ENCODE measurements at regions not wholly inside any gene's neighbourhood (a gene's known extent, or its start where the extent isn't known, plus 50 kb on each side); places are given as distances from the start of the nearest gene placed in this dataset.
"Not testable (repeated sequence)": the region's sequence is repeated elsewhere in the genome, so short reads cannot be mapped to it uniquely, and the experiment has no call there.

- Histone ChIP-seq H3K27ac (ENCODE audit: low read depth) (no peak overlapping the region), H3K36me3 (ENCODE audit: insufficient read depth) (no peaks in the 10 kb centered on the region), H3K4me1 (ENCODE audit: insufficient read depth) (no peaks in the 10 kb centered on the region), H3K4me3 (ENCODE audit: low read depth, low read length) (no peak overlapping the region)
- DNase-seq (ENCODE audit: extremely low spot score), result no peak
- WGBS, result 88% methylated on average over 9 of the region's 9 CpGs
Observed at GRCh38 chr2:8437228-8437948, 244.5 kb upstream of the ID2 start.

- no peak for DNase-seq (ENCODE audit: extremely low spot score)
- 95% methylated on average over 5 of the region's 5 CpGs for WGBS
- Histone ChIP-seq H3K4me3 (ENCODE audit: low read depth, low read length) (no peak overlapping the region), H3K27ac (ENCODE audit: low read depth) (no peak overlapping the region), H3K36me3 (ENCODE audit: insufficient read depth) (no peaks in the 10 kb centered on the region), H3K4me1 (ENCODE audit: insufficient read depth) (no peaks in the 10 kb centered on the region)
Observed at GRCh38 chr2:8437949-8438400, 243.9 kb upstream of the ID2 start.

- 84% methylated on average over 3 of the region's 3 CpGs for WGBS
- Histone ChIP-seq H3K36me3 (ENCODE audit: insufficient read depth) (no peaks in the 10 kb centered on the region), H3K4me1 (ENCODE audit: insufficient read depth) (no peaks in the 10 kb centered on the region), H3K4me3 (ENCODE audit: low read depth, low read length) (no peak overlapping the region), H3K27ac (ENCODE audit: low read depth) (no peak overlapping the region)
- no peak for DNase-seq (ENCODE audit: extremely low spot score)
Observed at GRCh38 chr2:8438476-8438875, 243.4 kb upstream of the ID2 start.

GRCh38 chr2:8438996-8439395 is 242.9 kb upstream of the ID2 start:
- H3K4me3 ChIP-seq (ENCODE audit: low read depth, low read length), result no peak overlapping the region
- no peak for DNase-seq (ENCODE audit: extremely low spot score)
- WGBS, result 86% methylated on average over 7 of the region's 7 CpGs

GRCh38 chr2:8440029-8440778 is 241.7 kb upstream of the ID2 start:
- Histone ChIP-seq H3K4me3 (ENCODE audit: low read depth, low read length) (no peak overlapping the region), H3K4me1 (ENCODE audit: insufficient read depth) (no peaks in the 10 kb centered on the region), H3K36me3 (ENCODE audit: insufficient read depth) (no peaks in the 10 kb centered on the region), H3K27ac (ENCODE audit: low read depth) (no peak overlapping the region)
- DNase-seq (ENCODE audit: extremely low spot score), result no peak
- WGBS, result 90% methylated on average over 12 of the region's 12 CpGs

More at GRCh38 chr2:8438996-8439395, 242.9 kb upstream of the ID2 start:
- H3K4me1 ChIP-seq (ENCODE audit: insufficient read depth), result no peaks in the 10 kb centered on the region
- no peaks in the 10 kb centered on the region for H3K36me3 ChIP-seq (ENCODE audit: insufficient read depth)
- H3K27ac ChIP-seq (ENCODE audit: low read depth), result no peak overlapping the region

GRCh38 chr2:8441371-8441770 is 240.5 kb upstream of the ID2 start:
- no peaks in the 10 kb centered on the region for H3K4me1 ChIP-seq (ENCODE audit: insufficient read depth)
- WGBS, result 88% methylated on average over 12 of the region's 12 CpGs
- no peak overlapping the region for H3K4me3 ChIP-seq (ENCODE audit: low read depth, low read length)
- no peaks in the 10 kb centered on the region for H3K36me3 ChIP-seq (ENCODE audit: insufficient read depth)
- DNase-seq (ENCODE audit: extremely low spot score), result no peak
- no peak overlapping the region for H3K27ac ChIP-seq (ENCODE audit: low read depth)

GRCh38 chr2:8441986-8442385 is 239.9 kb upstream of the ID2 start:
- DNase-seq (ENCODE audit: extremely low spot score), result no peak
- 69% methylated on average over 2 of the region's 2 CpGs for WGBS
- Histone ChIP-seq H3K27ac (ENCODE audit: low read depth) (no peak overlapping the region), H3K36me3 (ENCODE audit: insufficient read depth) (no peaks in the 10 kb centered on the region), H3K4me1 (ENCODE audit: insufficient read depth) (no peaks in the 10 kb centered on the region), H3K4me3 (ENCODE audit: low read depth, low read length) (no peak overlapping the region)

GRCh38 chr2:8442833-8443486 is 238.9 kb upstream of the ID2 start:
- DNase-seq (ENCODE audit: extremely low spot score), result no peak
- no peak overlapping the region for H3K4me3 ChIP-seq (ENCODE audit: low read depth, low read length)
- WGBS, result 65% methylated on average over 4 of the region's 4 CpGs
- no peaks in the 10 kb centered on the region for H3K36me3 ChIP-seq (ENCODE audit: insufficient read depth)
- H3K4me1 ChIP-seq (ENCODE audit: insufficient read depth), result no peaks in the 10 kb centered on the region
- H3K27ac ChIP-seq (ENCODE audit: low read depth), result no peak overlapping the region

GRCh38 chr2:8445580-8445979 is 236.3 kb upstream of the ID2 start:
- no peak overlapping the region for H3K4me3 ChIP-seq (ENCODE audit: low read depth, low read length)
- WGBS, result 58% methylated on average over 4 of the region's 4 CpGs
- DNase-seq (ENCODE audit: extremely low spot score), result no peak
- no peaks in the 10 kb centered on the region for H3K4me1 ChIP-seq (ENCODE audit: insufficient read depth)
- H3K36me3 ChIP-seq (ENCODE audit: insufficient read depth), result no peaks in the 10 kb centered on the region
- H3K27ac ChIP-seq (ENCODE audit: low read depth), result no peak overlapping the region

GRCh38 chr2:8446751-8447150 is 235.1 kb upstream of the ID2 start:
- not testable (repeated sequence) for H3K4me3 ChIP-seq (ENCODE audit: low read depth, low read length); H3K27ac ChIP-seq (ENCODE audit: low read depth); H3K36me3 ChIP-seq (ENCODE audit: insufficient read depth); H3K4me1 ChIP-seq (ENCODE audit: insufficient read depth); DNase-seq (ENCODE audit: extremely low spot score)
- WGBS, result 82% methylated on average over 3 of the region's 3 CpGs

GRCh38 chr2:8447610-8448221 is 234.1 kb upstream of the ID2 start:
- Histone ChIP-seq H3K4me1 (ENCODE audit: insufficient read depth) (no peaks in the 10 kb centered on the region), H3K36me3 (ENCODE audit: insufficient read depth) (no peaks in the 10 kb centered on the region), H3K4me3 (ENCODE audit: low read depth, low read length) (no peak overlapping the region), H3K27ac (ENCODE audit: low read depth) (no peak overlapping the region)
- 91% methylated on average over 3 of the region's 3 CpGs for WGBS
- no peak for DNase-seq (ENCODE audit: extremely low spot score)

GRCh38 chr2:8448824-8449556 is 232.9 kb upstream of the ID2 start:
- WGBS, result 82% methylated on average over 10 of the region's 10 CpGs
- Histone ChIP-seq H3K4me1 (ENCODE audit: insufficient read depth) (no peaks in the 10 kb centered on the region), H3K36me3 (ENCODE audit: insufficient read depth) (no peaks in the 10 kb centered on the region), H3K4me3 (ENCODE audit: low read depth, low read length) (no peak overlapping the region), H3K27ac (ENCODE audit: low read depth) (no peak overlapping the region)
- no peak for DNase-seq (ENCODE audit: extremely low spot score)

- Histone ChIP-seq H3K4me1 (ENCODE audit: insufficient read depth) (no peaks in the 10 kb centered on the region), H3K27ac (ENCODE audit: low read depth) (no peak overlapping the region), H3K4me3 (ENCODE audit: low read depth, low read length) (no peak overlapping the region), H3K36me3 (ENCODE audit: insufficient read depth) (no peaks in the 10 kb centered on the region)
- WGBS, result 91% methylated on average over 5 of the region's 5 CpGs
- no peak for DNase-seq (ENCODE audit: extremely low spot score)
Observed at GRCh38 chr2:8451273-8451672, 230.6 kb upstream of the ID2 start.
